ENCODE measurements at regions not wholly inside any gene's neighbourhood (a gene's known extent, or its start where the extent isn't known, plus 50 kb on each side); places are given as distances from the start of the nearest gene placed in this dataset.
"Not testable (repeated sequence)": the region's sequence is repeated elsewhere in the genome, so short reads cannot be mapped to it uniquely, and the experiment has no call there.

GRCh38 chr10:22834471-22834870 lies 93.4 kb upstream of the ARMC3 start:
- Histone ChIP-seq H3K9ac (ENCODE audit: insufficient read length, low read depth) (no peak overlapping the region), H3K27me3 (ENCODE audit: insufficient read depth, insufficient read length) (no peaks in the 10 kb centered on the region), H3K36me3 (ENCODE audit: insufficient read depth, insufficient read length, low read length) (no peaks in the 10 kb centered on the region), H3K4me3 (ENCODE audit: insufficient read length, low read depth) (no peak overlapping the region), H3K4me1 (ENCODE audit: insufficient read depth, insufficient read length) (no peaks in the 10 kb centered on the region), H3K9me3 (ENCODE audit: insufficient read depth, low read length) (no peaks in the 10 kb centered on the region)
- TF ChIP-seq SUZ12 (IDR thresholded peaks at IDR 0.05; ENCODE audit: extremely low read depth, insufficient read depth, insufficient read length) (no peak), YY1 (IDR thresholded peaks at IDR 0.05; ENCODE audit: insufficient read depth, insufficient read length) (no peak), ZNF274 (IDR thresholded peaks at IDR 0.05; ENCODE audit: low read depth, low read length) (no peak)
- DNase-seq (ENCODE audit: low read depth, low spot score), result no peak

GRCh38 chr10:22833781-22834180 lies 94.1 kb upstream of the ARMC3 start:
- no peak for DNase-seq (ENCODE audit: low read depth, low spot score)
- Histone ChIP-seq H3K4me1 (ENCODE audit: insufficient read depth, insufficient read length) (no peaks in the 10 kb centered on the region), H3K27me3 (ENCODE audit: insufficient read depth, insufficient read length) (no peaks in the 10 kb centered on the region), H3K36me3 (ENCODE audit: insufficient read depth, insufficient read length, low read length) (no peaks in the 10 kb centered on the region), H3K9ac (ENCODE audit: insufficient read length, low read depth) (no peak overlapping the region), H3K9me3 (ENCODE audit: insufficient read depth, low read length) (no peaks in the 10 kb centered on the region), H3K4me3 (ENCODE audit: insufficient read length, low read depth) (no peak overlapping the region)
- no peak for TF ChIP-seq ZNF274 (IDR thresholded peaks at IDR 0.05; ENCODE audit: low read depth, low read length)
- no peak for TF ChIP-seq YY1 (IDR thresholded peaks at IDR 0.05; ENCODE audit: insufficient read depth, insufficient read length)
- TF ChIP-seq SUZ12 (IDR thresholded peaks at IDR 0.05; ENCODE audit: extremely low read depth, insufficient read depth, insufficient read length), result no peak

- Histone ChIP-seq H3K36me3 (ENCODE audit: insufficient read depth, insufficient read length, low read length) (no peaks in the 10 kb centered on the region), H3K4me3 (ENCODE audit: insufficient read length, low read depth) (no peak overlapping the region)
These were observed 94.5 kb upstream of the ARMC3 start for GRCh38 chr10:22833353-22833752.

GRCh38 chr10:22832851-22833250 lies 95.0 kb upstream of the ARMC3 start:
- TF ChIP-seq SUZ12 (IDR thresholded peaks at IDR 0.05; ENCODE audit: extremely low read depth, insufficient read depth, insufficient read length) (no peak), YY1 (IDR thresholded peaks at IDR 0.05; ENCODE audit: insufficient read depth, insufficient read length) (no peak), ZNF274 (IDR thresholded peaks at IDR 0.05; ENCODE audit: low read depth, low read length) (no peak)
- Histone ChIP-seq H3K27me3 (ENCODE audit: insufficient read depth, insufficient read length) (no peaks in the 10 kb centered on the region), H3K9ac (ENCODE audit: insufficient read length, low read depth) (no peak overlapping the region), H3K4me1 (ENCODE audit: insufficient read depth, insufficient read length) (no peaks in the 10 kb centered on the region), H3K4me3 (ENCODE audit: insufficient read length, low read depth) (no peak overlapping the region), H3K36me3 (ENCODE audit: insufficient read depth, insufficient read length, low read length) (no peaks in the 10 kb centered on the region), H3K9me3 (ENCODE audit: insufficient read depth, low read length) (no peaks in the 10 kb centered on the region)
- no peak for DNase-seq (ENCODE audit: low read depth, low spot score)

More at GRCh38 chr10:22833353-22833752, 94.5 kb upstream of the ARMC3 start:
- Histone ChIP-seq H3K9me3 (ENCODE audit: insufficient read depth, low read length) (no peaks in the 10 kb centered on the region), H3K9ac (ENCODE audit: insufficient read length, low read depth) (no peak overlapping the region), H3K27me3 (ENCODE audit: insufficient read depth, insufficient read length) (no peaks in the 10 kb centered on the region), H3K4me1 (ENCODE audit: insufficient read depth, insufficient read length) (no peaks in the 10 kb centered on the region)
- no peak for DNase-seq (ENCODE audit: low read depth, low spot score)
- TF ChIP-seq ZNF274 (IDR thresholded peaks at IDR 0.05; ENCODE audit: low read depth, low read length), result no peak
- no peak for TF ChIP-seq YY1 (IDR thresholded peaks at IDR 0.05; ENCODE audit: insufficient read depth, insufficient read length)
- TF ChIP-seq SUZ12 (IDR thresholded peaks at IDR 0.05; ENCODE audit: extremely low read depth, insufficient read depth, insufficient read length), result no peak

- H3K9ac ChIP-seq (ENCODE audit: insufficient read length, low read depth), result no peak overlapping the region
- DNase-seq (ENCODE audit: low read depth, low spot score), result no peak
- no peaks in the 10 kb centered on the region for H3K4me1 ChIP-seq (ENCODE audit: insufficient read depth, insufficient read length)
- no peaks in the 10 kb centered on the region for H3K9me3 ChIP-seq (ENCODE audit: insufficient read depth, low read length)
- H3K36me3 ChIP-seq (ENCODE audit: insufficient read depth, insufficient read length, low read length), result no peaks in the 10 kb centered on the region
- H3K27me3 ChIP-seq (ENCODE audit: insufficient read depth, insufficient read length), result no peaks in the 10 kb centered on the region
- no peak for TF ChIP-seq SUZ12 (IDR thresholded peaks at IDR 0.05; ENCODE audit: extremely low read depth, insufficient read depth, insufficient read length)
- TF ChIP-seq YY1 (IDR thresholded peaks at IDR 0.05; ENCODE audit: insufficient read depth, insufficient read length), result no peak
- no peak for TF ChIP-seq ZNF274 (IDR thresholded peaks at IDR 0.05; ENCODE audit: low read depth, low read length)
- H3K4me3 ChIP-seq (ENCODE audit: insufficient read length, low read depth), result no peak overlapping the region
These were observed 95.7 kb upstream of the ARMC3 start for GRCh38 chr10:22832066-22832602.

- no peak overlapping the region for H3K9ac ChIP-seq (ENCODE audit: insufficient read length, low read depth)
- H3K36me3 ChIP-seq (ENCODE audit: insufficient read depth, insufficient read length, low read length), result no peaks in the 10 kb centered on the region
- H3K4me3 ChIP-seq (ENCODE audit: insufficient read length, low read depth), result no peak overlapping the region
- H3K9me3 ChIP-seq (ENCODE audit: insufficient read depth, low read length), result no peaks in the 10 kb centered on the region; the same call in 1 of the 2 replicates
- no peak for DNase-seq (ENCODE audit: low read depth, low spot score)
- no peaks in the 10 kb centered on the region for H3K4me1 ChIP-seq (ENCODE audit: insufficient read depth, insufficient read length)
- TF ChIP-seq YY1 (IDR thresholded peaks at IDR 0.05; ENCODE audit: insufficient read depth, insufficient read length) (no peak), SUZ12 (IDR thresholded peaks at IDR 0.05; ENCODE audit: extremely low read depth, insufficient read depth, insufficient read length) (no peak), ZNF274 (IDR thresholded peaks at IDR 0.05; ENCODE audit: low read depth, low read length) (no peak)
- no peaks in the 10 kb centered on the region for H3K27me3 ChIP-seq (ENCODE audit: insufficient read depth, insufficient read length)
These were observed 96.3 kb upstream of the ARMC3 start for GRCh38 chr10:22831586-22831985.

- H3K4me1 ChIP-seq (ENCODE audit: insufficient read depth, insufficient read length), result not testable (repeated sequence)
These were observed 99.1 kb upstream of the ARMC3 start for GRCh38 chr10:22828712-22829111.

GRCh38 chr10:22825841-22826240 lies 102.0 kb upstream of the ARMC3 start:
- no peaks in the 10 kb centered on the region; the same call in 1 of the 2 replicates for H3K9me3 ChIP-seq (ENCODE audit: insufficient read depth, low read length)
- H3K36me3 ChIP-seq (ENCODE audit: insufficient read depth, insufficient read length, low read length), result no peaks in the 10 kb centered on the region
- H3K4me1 ChIP-seq (ENCODE audit: insufficient read depth, insufficient read length), result no peaks in the 10 kb centered on the region
- no peak overlapping the region for H3K4me3 ChIP-seq (ENCODE audit: insufficient read length, low read depth)
- no peak for DNase-seq (ENCODE audit: low read depth, low spot score)
- TF ChIP-seq ZNF274 (IDR thresholded peaks at IDR 0.05; ENCODE audit: low read depth, low read length) (no peak), SUZ12 (IDR thresholded peaks at IDR 0.05; ENCODE audit: extremely low read depth, insufficient read depth, insufficient read length) (no peak), YY1 (IDR thresholded peaks at IDR 0.05; ENCODE audit: insufficient read depth, insufficient read length) (no peak)
- no peaks in the 10 kb centered on the region for H3K27me3 ChIP-seq (ENCODE audit: insufficient read depth, insufficient read length)
- H3K9ac ChIP-seq (ENCODE audit: insufficient read length, low read depth), result no peak overlapping the region

More at GRCh38 chr10:22828712-22829111, 99.1 kb upstream of the ARMC3 start:
- not testable (repeated sequence) for H3K9me3 ChIP-seq (ENCODE audit: insufficient read depth, low read length); H3K4me3 ChIP-seq (ENCODE audit: insufficient read length, low read depth); H3K27me3 ChIP-seq (ENCODE audit: insufficient read depth, insufficient read length); H3K9ac ChIP-seq (ENCODE audit: insufficient read length, low read depth); DNase-seq (ENCODE audit: low read depth, low spot score); H3K36me3 ChIP-seq (ENCODE audit: insufficient read depth, insufficient read length, low read length)

All from NT2/D1 (cell line).